Thyroid gland (tissue), 4 donors: ENCODE measurements at regions not wholly inside any gene's neighbourhood (a gene's known extent, or its start where the extent isn't known, plus 50 kb on each side); places are given as distances from the start of the nearest gene placed in this dataset.

Experiments used
- POLR2A ChIP-seq, 2 donors: fragments of 450-650 bp; IDR thresholded peaks; one replicate each; pipeline ENCODE4 v1.6.1; 2017; ENCODE audit warnings: antibody characterized with exemption in 2 of 2, mild to moderate bottlenecking in 2 of 2, moderate library complexity in 1 of 2
- TF ChIP-seq, protein P1 (sequence below), 6 experiments: fragments of 200-600 bp in 3 of 6; fragments of 450-650 bp in 3 of 6; sonication (generic) in 3 of 6; IDR thresholded peaks; one replicate each; pipeline ENCODE4 v1.5.1; 2016 to 2019; ENCODE audit warnings: antibody characterized with exemption in 6 of 6, mild to moderate bottlenecking in 2 of 6, inconsistent platforms in 1 of 6, moderate library complexity in 1 of 6

GRCh38 chrX:65862638-65863037, 177.2 kb downstream of the VSIG4 start:
- TF ChIP-seq POLR2A (IDR thresholded peaks at IDR 0.05): no peak
- TF ChIP-seq, protein P1, sequence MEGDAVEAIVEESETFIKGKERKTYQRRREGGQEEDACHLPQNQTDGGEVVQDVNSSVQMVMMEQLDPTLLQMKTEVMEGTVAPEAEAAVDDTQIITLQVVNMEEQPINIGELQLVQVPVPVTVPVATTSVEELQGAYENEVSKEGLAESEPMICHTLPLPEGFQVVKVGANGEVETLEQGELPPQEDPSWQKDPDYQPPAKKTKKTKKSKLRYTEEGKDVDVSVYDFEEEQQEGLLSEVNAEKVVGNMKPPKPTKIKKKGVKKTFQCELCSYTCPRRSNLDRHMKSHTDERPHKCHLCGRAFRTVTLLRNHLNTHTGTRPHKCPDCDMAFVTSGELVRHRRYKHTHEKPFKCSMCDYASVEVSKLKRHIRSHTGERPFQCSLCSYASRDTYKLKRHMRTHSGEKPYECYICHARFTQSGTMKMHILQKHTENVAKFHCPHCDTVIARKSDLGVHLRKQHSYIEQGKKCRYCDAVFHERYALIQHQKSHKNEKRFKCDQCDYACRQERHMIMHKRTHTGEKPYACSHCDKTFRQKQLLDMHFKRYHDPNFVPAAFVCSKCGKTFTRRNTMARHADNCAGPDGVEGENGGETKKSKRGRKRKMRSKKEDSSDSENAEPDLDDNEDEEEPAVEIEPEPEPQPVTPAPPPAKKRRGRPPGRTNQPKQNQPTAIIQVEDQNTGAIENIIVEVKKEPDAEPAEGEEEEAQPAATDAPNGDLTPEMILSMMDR (IDR thresholded peaks at IDR 0.05): no peak
